GM12874 (cell line): ENCODE measurements at regions not wholly inside any gene's neighbourhood (a gene's known extent, or its start where the extent isn't known, plus 50 kb on each side); places are given as distances from the start of the nearest gene placed in this dataset.

Experiments used
- TF ChIP-seq, protein P1 (sequence below): IDR thresholded peaks from 2 replicates; pipeline ENCODE4 v1.5.1; 2011; ENCODE audit warnings: low read depth, mild to moderate bottlenecking, control low read depth, low read length, moderate library complexity; ENCODE audit not compliant: insufficient read depth

DNA sequence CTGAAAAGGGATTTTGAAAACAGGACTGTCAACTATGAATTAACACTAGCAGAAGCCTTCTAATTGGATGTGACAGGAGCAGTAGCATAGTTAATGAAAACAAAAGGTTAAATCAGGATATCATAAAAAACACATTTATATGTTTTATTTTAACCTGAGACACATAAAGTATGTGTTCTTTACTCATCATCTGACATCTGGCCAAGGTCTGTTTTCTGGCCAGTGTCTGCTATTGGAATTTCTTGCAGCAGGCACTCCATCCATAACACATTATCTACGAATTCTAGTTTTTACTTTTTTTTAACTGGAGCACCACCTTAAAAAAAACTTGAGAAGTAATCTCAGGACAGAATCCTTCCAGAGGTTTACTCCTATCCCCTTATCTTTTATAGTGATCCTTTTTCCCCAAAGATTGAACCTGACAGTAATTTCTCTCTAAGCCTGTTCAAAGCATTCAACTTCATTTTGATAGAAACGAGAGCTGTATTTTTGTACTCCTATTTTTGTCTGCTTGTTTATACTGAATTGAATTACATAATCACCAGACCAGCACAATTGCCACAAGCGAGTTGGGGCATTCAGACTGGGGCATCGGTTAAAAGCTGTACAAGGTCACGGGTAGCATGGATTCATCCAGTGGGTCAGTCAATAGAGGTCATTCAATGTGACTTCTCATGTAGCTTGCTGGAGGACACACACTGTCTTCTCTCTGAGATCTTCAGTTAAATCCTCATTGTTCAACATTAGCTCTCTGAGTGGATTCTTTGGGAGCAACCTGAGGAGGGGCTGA lies 205.6 kb upstream of the CLINT1 start:
- TF ChIP-seq, protein P1, sequence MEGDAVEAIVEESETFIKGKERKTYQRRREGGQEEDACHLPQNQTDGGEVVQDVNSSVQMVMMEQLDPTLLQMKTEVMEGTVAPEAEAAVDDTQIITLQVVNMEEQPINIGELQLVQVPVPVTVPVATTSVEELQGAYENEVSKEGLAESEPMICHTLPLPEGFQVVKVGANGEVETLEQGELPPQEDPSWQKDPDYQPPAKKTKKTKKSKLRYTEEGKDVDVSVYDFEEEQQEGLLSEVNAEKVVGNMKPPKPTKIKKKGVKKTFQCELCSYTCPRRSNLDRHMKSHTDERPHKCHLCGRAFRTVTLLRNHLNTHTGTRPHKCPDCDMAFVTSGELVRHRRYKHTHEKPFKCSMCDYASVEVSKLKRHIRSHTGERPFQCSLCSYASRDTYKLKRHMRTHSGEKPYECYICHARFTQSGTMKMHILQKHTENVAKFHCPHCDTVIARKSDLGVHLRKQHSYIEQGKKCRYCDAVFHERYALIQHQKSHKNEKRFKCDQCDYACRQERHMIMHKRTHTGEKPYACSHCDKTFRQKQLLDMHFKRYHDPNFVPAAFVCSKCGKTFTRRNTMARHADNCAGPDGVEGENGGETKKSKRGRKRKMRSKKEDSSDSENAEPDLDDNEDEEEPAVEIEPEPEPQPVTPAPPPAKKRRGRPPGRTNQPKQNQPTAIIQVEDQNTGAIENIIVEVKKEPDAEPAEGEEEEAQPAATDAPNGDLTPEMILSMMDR: no peak

DNA sequence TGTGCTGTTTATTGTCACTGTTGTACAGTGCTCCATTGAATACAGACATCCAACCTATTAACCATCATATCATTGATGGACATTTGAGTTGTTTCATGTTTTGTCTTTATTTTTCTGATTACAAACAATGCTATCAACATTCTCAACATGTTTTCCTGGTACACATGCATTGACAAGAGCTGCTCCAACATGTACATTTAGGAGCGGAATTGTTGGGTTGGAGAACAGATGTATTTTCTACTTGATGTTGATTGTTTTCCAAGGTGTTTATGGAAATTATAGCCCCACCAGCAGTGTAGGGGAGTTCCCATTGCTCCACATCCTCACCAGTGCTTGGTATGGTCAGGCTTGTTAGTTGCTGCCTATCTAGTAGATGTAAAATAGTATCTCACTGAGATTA lies 204.1 kb upstream of the CLINT1 start:
- TF ChIP-seq, protein P1: no peak

DNA sequence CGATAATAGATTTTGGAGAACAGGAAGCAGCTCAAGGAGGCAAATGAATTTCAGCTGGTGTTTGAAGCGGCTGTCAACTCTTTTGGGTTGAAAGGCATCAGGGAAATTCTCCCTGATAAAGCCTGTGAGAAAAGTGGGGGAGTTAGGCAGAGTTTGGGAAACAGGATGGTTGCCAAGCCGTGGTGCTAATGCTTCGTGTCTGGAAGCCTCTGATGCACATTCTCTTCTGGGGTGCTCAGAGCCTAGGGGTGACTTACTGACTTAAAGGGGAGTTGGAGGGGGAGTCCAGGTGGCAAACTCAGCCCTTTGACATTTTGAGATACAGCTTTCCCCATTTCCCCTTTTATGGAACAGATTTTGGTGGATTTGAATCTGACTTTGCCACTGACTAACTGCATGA lies 202.5 kb upstream of the CLINT1 start:
- TF ChIP-seq, protein P1: no peak

DNA sequence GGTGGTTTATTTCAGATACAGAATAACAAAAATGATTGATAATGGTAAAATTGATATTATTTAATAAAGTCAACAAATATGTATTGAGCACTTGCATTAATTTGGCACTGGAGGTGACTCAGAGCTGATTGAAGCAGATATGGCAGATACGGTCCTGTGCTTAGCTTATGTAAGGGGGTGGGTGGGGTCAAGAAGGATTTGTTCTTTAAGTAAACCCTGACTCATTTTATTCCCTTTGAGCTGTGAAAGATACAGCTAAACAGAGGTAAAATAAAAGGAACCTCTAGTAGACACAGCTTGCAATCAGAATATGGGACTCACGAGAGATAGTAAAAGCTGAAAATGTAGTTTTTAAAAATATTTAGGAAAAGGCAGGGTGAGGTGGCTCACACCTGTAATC lies 201.3 kb upstream of the CLINT1 start:
- TF ChIP-seq, protein P1: no peak

DNA sequence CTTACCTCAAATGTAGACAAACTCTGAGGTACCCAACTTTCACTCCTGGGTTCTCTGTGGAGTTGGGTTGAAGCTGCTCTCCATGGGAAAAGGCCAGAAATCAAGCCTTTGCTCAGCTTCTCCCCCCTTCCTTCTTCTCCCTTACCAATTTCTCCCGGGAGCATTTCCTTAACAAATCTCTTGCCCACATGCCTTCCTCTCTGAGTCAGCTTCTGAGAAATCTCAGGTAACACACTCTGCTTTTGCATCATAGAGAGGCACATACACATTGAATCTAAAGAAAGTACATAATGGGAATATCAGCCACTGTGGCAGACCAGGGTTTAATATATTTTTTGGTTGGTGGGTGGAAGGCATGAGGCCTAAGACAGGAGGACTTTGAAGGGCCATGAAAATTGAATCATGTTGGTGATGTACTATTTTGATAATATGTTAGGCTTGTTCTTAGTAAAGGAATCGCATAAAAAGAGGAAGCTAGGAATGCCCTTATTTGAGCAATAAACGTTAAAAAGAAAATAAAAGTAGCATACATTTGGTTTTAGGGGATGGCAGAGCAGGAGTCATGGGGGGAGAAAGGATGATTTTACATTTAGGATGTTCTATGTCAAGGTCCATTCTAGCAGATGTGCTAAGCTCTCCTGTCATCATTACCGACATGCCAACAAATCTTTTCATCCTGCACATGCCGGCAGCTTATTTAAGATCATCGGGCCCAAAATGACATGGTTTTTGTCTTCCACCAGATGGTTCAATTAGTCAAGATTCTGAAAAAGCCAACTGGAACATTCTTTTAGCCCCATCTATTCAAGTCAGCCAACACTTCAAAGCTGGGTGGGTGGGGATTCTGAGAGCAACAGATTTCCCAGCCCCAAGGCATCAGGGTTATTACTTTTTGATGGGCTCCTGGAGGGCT lies 199.5 kb upstream of the CLINT1 start:
- TF ChIP-seq, protein P1: no peak

DNA sequence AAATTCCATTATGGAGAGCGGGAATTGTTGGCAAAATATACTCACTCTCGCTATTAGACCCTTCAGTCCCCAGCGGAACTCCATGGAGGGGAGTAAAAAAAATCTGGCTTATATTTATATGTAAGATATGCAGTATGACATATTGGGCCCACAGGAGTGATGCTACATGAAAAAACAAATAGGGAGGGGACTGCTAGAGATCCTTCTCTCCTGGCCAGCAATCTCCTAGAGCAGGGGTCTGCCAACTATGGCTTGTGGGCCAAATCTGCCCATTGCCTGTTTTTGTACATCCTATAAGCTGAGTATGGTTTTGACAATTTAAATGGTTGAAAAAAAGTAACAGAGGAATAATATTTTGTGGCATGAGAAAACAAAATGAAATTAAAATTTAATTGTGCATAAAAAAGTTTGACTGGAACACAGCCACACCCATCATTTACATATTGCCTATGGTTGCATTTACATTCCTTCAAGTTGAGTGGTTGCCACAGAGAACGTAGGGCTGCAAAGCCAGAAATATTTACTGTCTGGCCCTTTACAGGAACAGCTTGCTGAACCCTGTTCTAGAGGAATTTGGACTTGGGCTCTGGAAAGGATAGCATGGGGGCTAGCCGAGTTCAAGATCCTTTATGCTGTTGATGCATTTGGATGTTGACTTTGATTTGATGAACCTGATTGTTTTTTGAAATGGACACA lies 197.3 kb upstream of the CLINT1 start:
- TF ChIP-seq, protein P1: no peak

DNA sequence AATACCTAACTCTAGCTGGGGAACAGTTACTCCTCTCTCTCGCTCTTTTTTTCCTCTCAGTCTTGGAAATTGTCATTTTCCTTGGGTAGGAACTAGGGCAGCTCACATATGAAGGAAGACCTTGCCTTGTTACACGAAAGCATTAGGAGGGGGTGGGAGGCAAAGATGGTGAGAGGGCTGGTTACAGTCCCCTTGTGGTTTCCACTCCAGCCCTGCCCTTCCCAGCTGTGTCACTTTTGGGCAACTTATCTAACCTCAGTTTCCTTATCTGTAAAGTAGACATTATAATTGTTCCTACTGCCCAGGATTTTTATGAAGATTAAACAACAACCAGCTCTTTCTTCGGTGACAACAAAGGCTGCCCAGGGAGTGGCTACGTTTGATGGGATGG lies 196.2 kb upstream of the CLINT1 start:
- TF ChIP-seq, protein P1: no peak
